ENCODE measurements at regions not wholly inside any gene's neighbourhood (a gene's known extent, or its start where the extent isn't known, plus 50 kb on each side); places are given as distances from the start of the nearest gene placed in this dataset.

DNA sequence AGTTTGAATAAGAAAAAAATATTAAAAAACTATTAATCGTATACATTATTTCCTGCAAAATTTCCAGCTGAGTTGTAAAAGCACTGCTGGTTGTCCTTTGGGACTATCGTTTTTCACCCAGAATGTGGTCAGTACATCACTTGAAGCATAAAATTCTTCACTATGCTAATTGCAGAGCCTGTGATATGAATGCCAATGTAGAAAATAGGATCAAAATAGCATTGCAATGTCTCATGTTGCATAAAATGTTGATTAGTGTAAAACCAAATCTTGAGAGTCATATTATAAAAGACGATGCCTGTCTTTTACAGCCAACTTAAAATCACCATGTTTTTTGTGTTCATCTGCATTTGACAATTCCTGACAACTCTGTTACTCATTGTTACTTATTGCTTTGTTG lies 207.7 kb downstream of the MMUT start:
- POLR2A ChIA-PET: no interaction called here

DNA sequence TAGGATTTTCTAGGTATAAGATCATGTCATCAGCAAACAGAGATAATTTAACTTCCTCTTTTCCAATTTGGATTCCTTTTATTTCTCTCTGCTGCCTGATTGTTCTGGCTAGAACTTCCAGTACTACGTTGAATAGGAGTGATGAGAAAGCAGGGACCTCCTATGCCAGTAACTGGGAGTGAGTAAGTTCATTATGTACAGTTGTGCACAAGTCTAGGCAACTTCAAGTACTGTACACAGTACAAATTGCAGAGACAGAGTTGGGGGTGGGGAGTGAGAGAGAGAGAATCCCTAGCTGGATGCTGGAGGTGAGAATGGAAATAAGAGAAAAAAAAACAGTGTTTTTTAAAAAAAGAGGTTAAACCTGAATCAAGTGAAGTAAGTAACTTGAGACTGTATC lies 210.2 kb downstream of the MMUT start:
- WGBS (ENCODE audit: insufficient coverage): no CpG with 5 or more reads among the region's 1 CpG

More for the DNA sequence above, 207.7 kb downstream of the MMUT start:
- WGBS (ENCODE audit: insufficient coverage): 100% methylated on average over 1 of the region's 3 CpGs
- H3K4me1 ChIP-seq (ENCODE audit: control extremely low read depth in 1 of 4, control insufficient read depth in 4 of 4, insufficient read depth in 4 of 4, low read length in 3 of 4): no peaks in the 10 kb centered on the region
- no peak for DNase-seq
- no peak overlapping the region for H3K27ac ChIP-seq (ENCODE audit: insufficient read depth in 1 of 2, low read depth in 1 of 2, low read length in 2 of 2, poor library complexity in 1 of 2, severe bottlenecking in 2 of 2)
- H3K9me3 ChIP-seq (ENCODE audit: control extremely low read depth in 1 of 5, control insufficient read depth in 4 of 5, insufficient read depth in 2 of 5, low read depth in 1 of 5, low read length in 4 of 5): no peaks in the 10 kb centered on the region
- no peak overlapping the region for H3K4me3 ChIP-seq (ENCODE audit: control insufficient read depth in 1 of 7, extremely low read depth in 1 of 7, insufficient read depth in 4 of 7, low read depth in 2 of 7, low read length in 6 of 7)
- H3K27me3 ChIP-seq (replicated peaks in 2 of 5; ENCODE audit: control insufficient read depth in 4 of 5, insufficient read depth in 5 of 5, low read length in 4 of 5): no peaks in the 10 kb centered on the region
- CTCF ChIA-PET: no interaction called here
- no peaks in the 10 kb centered on the region for H3K36me3 ChIP-seq (ENCODE audit: control insufficient read depth in 4 of 4, insufficient read depth in 4 of 4, low read length in 3 of 4)

DNA sequence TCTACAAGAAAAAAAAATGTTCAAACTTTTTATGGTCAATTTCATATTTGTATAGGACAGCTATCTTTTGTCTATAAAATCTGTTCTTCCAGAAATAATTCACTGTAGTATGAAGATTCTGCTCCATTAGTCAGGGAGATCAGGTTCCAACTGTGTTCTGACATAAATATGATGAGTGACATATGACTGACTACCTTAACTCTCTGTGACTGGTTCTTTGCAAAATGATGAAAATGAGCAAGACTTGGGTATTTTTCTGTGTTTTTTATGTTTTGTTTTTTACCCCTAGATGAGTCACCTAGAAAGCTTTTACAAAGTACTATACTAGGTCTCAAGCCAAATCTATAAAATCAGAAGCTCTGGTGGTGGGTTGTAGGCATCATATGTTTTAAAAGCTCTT lies 229.6 kb downstream of the MMUT start:
- Histone ChIP-seq H3K4me3 (ENCODE audit: control insufficient read depth in 1 of 7, extremely low read depth in 1 of 7, insufficient read depth in 4 of 7, low read depth in 2 of 7, low read length in 6 of 7) (no peak overlapping the region), H3K27ac (ENCODE audit: insufficient read depth in 1 of 2, low read depth in 1 of 2, low read length in 2 of 2, poor library complexity in 1 of 2, severe bottlenecking in 2 of 2) (no peak overlapping the region), H3K4me1 (ENCODE audit: control extremely low read depth in 1 of 4, control insufficient read depth in 4 of 4, insufficient read depth in 4 of 4, low read length in 3 of 4) (no peaks in the 10 kb centered on the region), H3K36me3 (ENCODE audit: control insufficient read depth in 4 of 4, insufficient read depth in 4 of 4, low read length in 3 of 4) (no peaks in the 10 kb centered on the region), H3K9me3 (ENCODE audit: control extremely low read depth in 1 of 5, control insufficient read depth in 4 of 5, insufficient read depth in 2 of 5, low read depth in 1 of 5, low read length in 4 of 5) (peaks cover 0 to 7% (median 0%) of the 10 kb centered on the region in 5 experiments), H3K27me3 (replicated peaks in 2 of 5; ENCODE audit: control insufficient read depth in 4 of 5, insufficient read depth in 5 of 5, low read length in 4 of 5) (no peaks in the 10 kb centered on the region)
- no peak for DNase-seq
- ChIA-PET CTCF (no interaction called here), POLR2A (no interaction called here)

More for the DNA sequence above, 210.2 kb downstream of the MMUT start:
- Histone ChIP-seq H3K9me3 (ENCODE audit: control extremely low read depth in 1 of 5, control insufficient read depth in 4 of 5, insufficient read depth in 2 of 5, low read depth in 1 of 5, low read length in 4 of 5) (no peaks in the 10 kb centered on the region), H3K4me1 (ENCODE audit: control extremely low read depth in 1 of 4, control insufficient read depth in 4 of 4, insufficient read depth in 4 of 4, low read length in 3 of 4) (no peaks in the 10 kb centered on the region), H3K27ac (ENCODE audit: insufficient read depth in 1 of 2, low read depth in 1 of 2, low read length in 2 of 2, poor library complexity in 1 of 2, severe bottlenecking in 2 of 2) (no peak overlapping the region), H3K27me3 (replicated peaks in 2 of 5; ENCODE audit: control insufficient read depth in 4 of 5, insufficient read depth in 5 of 5, low read length in 4 of 5) (no peaks in the 10 kb centered on the region), H3K36me3 (ENCODE audit: control insufficient read depth in 4 of 4, insufficient read depth in 4 of 4, low read length in 3 of 4) (no peaks in the 10 kb centered on the region), H3K4me3 (ENCODE audit: control insufficient read depth in 1 of 7, extremely low read depth in 1 of 7, insufficient read depth in 4 of 7, low read depth in 2 of 7, low read length in 6 of 7) (no peak overlapping the region)
- POLR2A ChIA-PET: no interaction called here
- CTCF ChIA-PET: no interaction called here
- DNase-seq: no peak

DNA sequence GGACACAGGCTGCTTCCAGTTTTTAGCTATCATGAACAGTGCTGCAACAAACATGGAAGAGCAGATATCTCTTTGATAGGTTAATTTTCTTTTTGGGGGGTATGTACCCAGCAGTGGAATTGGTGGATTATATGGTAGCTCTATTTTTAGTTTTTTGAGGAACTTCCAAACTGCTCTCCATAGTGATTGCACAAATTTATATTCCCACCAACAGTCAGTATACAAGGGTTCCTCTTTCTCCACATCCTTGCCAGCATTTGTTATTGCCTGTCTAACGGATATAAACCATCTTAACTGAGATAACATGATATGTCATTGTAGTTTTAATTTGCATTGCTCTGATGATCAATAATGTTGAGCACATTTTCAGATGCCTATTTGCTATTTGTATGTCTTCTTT lies 237.6 kb downstream of the MMUT start:
- Histone ChIP-seq H3K27me3 (replicated peaks in 2 of 5; ENCODE audit: control insufficient read depth in 4 of 5, insufficient read depth in 5 of 5, low read length in 4 of 5) (no peaks in the 10 kb centered on the region), H3K4me1 (ENCODE audit: control extremely low read depth in 1 of 4, control insufficient read depth in 4 of 4, insufficient read depth in 4 of 4, low read length in 3 of 4) (no peaks in the 10 kb centered on the region), H3K36me3 (ENCODE audit: control insufficient read depth in 4 of 4, insufficient read depth in 4 of 4, low read length in 3 of 4) (no peaks in the 10 kb centered on the region), H3K27ac (ENCODE audit: insufficient read depth in 1 of 2, low read depth in 1 of 2, low read length in 2 of 2, poor library complexity in 1 of 2, severe bottlenecking in 2 of 2) (no peak overlapping the region), H3K4me3 (ENCODE audit: control insufficient read depth in 1 of 7, extremely low read depth in 1 of 7, insufficient read depth in 4 of 7, low read depth in 2 of 7, low read length in 6 of 7) (no peak overlapping the region), H3K9me3 (ENCODE audit: control extremely low read depth in 1 of 5, control insufficient read depth in 4 of 5, insufficient read depth in 2 of 5, low read depth in 1 of 5, low read length in 4 of 5) (peaks cover 0 to 2% (median 0%) of the 10 kb centered on the region in 5 experiments)
- ChIA-PET CTCF (no interaction called here), POLR2A (no interaction called here)
- no peak for DNase-seq
- WGBS (ENCODE audit: insufficient coverage): no CpG with 5 or more reads among the region's 1 CpG

DNA sequence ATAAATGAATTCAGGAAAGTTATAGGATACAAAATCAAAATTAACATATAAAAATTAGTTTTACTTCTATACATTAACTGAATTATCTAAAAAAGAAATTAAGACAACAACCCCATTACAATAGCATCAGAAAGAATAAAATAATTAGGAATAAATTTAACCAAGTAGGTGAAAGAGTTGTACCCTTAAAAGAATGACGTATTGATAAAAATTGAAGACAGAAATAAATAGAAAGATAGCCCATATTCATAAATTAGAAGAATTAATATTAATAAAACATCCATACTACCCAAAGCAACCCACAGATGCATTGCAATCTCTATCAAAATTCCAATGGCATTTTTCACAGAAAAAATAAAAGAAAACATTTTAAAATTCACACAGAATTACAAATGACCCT lies 242.8 kb downstream of the MMUT start:
- ChIA-PET CTCF (no interaction called here), POLR2A (no interaction called here)
- Histone ChIP-seq H3K4me3 (ENCODE audit: control insufficient read depth in 1 of 7, extremely low read depth in 1 of 7, insufficient read depth in 4 of 7, low read depth in 2 of 7, low read length in 6 of 7) (no peak overlapping the region), H3K9me3 (ENCODE audit: control extremely low read depth in 1 of 5, control insufficient read depth in 4 of 5, insufficient read depth in 2 of 5, low read depth in 1 of 5, low read length in 4 of 5) (peaks cover 0 to 6% (median 0%) of the 10 kb centered on the region in 5 experiments), H3K36me3 (ENCODE audit: control insufficient read depth in 4 of 4, insufficient read depth in 4 of 4, low read length in 3 of 4) (no peaks in the 10 kb centered on the region), H3K4me1 (ENCODE audit: control extremely low read depth in 1 of 4, control insufficient read depth in 4 of 4, insufficient read depth in 4 of 4, low read length in 3 of 4) (no peaks in the 10 kb centered on the region), H3K27ac (ENCODE audit: insufficient read depth in 1 of 2, low read depth in 1 of 2, low read length in 2 of 2, poor library complexity in 1 of 2, severe bottlenecking in 2 of 2) (no peak overlapping the region), H3K27me3 (replicated peaks in 2 of 5; ENCODE audit: control insufficient read depth in 4 of 5, insufficient read depth in 5 of 5, low read length in 4 of 5) (no peaks in the 10 kb centered on the region)
- no CpG with 5 or more reads among the region's 1 CpG for WGBS (ENCODE audit: insufficient coverage)
- DNase-seq: no peak

DNA sequence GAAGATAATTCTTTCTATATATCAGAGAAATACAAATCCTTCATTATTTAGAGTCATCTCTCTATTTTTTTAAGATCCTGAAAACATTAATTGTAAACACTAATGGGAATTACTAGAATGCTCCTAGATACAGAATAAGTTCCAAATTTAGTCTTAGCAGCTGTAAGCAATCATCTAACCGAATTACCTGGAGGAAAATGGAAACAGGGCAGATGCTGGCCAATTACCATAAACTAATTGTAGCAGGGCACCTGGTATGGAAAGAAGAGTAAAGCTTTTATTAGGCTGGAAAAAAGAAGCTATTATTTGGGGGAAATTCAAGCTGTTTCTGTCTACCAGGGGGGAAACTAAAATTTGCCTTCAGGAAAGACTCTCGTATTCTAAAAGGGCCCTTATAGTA lies 257.5 kb downstream of the MMUT start:
- H3K27ac ChIP-seq (ENCODE audit: insufficient read depth in 1 of 2, low read depth in 1 of 2, low read length in 2 of 2, poor library complexity in 1 of 2, severe bottlenecking in 2 of 2): no peak overlapping the region
- H3K9me3 ChIP-seq (ENCODE audit: control extremely low read depth in 1 of 5, control insufficient read depth in 4 of 5, insufficient read depth in 2 of 5, low read depth in 1 of 5, low read length in 4 of 5): peaks cover 0 to 4% (median 0%) of the 10 kb centered on the region in 5 experiments
- H3K36me3 ChIP-seq (ENCODE audit: control insufficient read depth in 4 of 4, insufficient read depth in 4 of 4, low read length in 3 of 4): no peaks in the 10 kb centered on the region
- H3K4me3 ChIP-seq (ENCODE audit: control insufficient read depth in 1 of 7, extremely low read depth in 1 of 7, insufficient read depth in 4 of 7, low read depth in 2 of 7, low read length in 6 of 7): no peak overlapping the region
- no CpG with 5 or more reads among the region's 2 CpGs for WGBS (ENCODE audit: insufficient coverage)
- no peaks in the 10 kb centered on the region for H3K4me1 ChIP-seq (ENCODE audit: control extremely low read depth in 1 of 4, control insufficient read depth in 4 of 4, insufficient read depth in 4 of 4, low read length in 3 of 4)
- ChIA-PET CTCF (no interaction called here), POLR2A (no interaction called here)
- no peaks in the 10 kb centered on the region for H3K27me3 ChIP-seq (replicated peaks in 2 of 5; ENCODE audit: control insufficient read depth in 4 of 5, insufficient read depth in 5 of 5, low read length in 4 of 5)
- DNase-seq: no peak

DNA sequence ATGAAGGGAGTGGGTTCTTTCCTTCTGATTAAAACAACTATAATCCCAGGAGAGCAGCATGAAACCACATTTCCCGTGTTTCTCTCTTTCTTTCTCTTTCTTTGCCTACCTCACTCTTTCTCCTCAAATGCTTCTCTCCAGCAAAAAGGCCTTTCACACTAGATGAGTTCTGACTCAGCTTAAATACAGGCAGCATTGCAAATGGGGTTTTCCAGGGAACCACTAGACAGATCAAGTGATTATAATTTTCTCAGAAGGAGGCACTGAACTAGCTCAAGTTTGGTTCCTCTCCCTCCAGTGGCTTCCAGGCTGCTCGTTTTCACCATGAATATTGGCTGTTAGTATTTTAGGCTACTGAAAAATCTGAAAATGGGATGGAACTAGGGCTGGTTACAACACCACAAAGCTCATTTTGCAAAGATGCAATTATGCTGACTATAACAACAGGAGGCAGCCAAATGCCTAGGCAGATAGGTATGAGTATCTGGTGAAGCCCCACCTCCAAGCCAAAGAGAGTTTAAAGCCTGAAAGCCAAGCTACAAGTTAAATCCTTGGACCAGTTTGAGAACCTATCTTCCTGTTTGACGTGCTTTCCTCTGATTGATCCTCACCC lies 260.0 kb downstream of the MMUT start:
- Histone ChIP-seq H3K27me3 (replicated peaks in 2 of 5; ENCODE audit: control insufficient read depth in 4 of 5, insufficient read depth in 5 of 5, low read length in 4 of 5) (no peaks in the 10 kb centered on the region), H3K4me3 (ENCODE audit: control insufficient read depth in 1 of 7, extremely low read depth in 1 of 7, insufficient read depth in 4 of 7, low read depth in 2 of 7, low read length in 6 of 7) (no peak overlapping the region), H3K9me3 (ENCODE audit: control extremely low read depth in 1 of 5, control insufficient read depth in 4 of 5, insufficient read depth in 2 of 5, low read depth in 1 of 5, low read length in 4 of 5) (peaks cover 0 to 4% (median 0%) of the 10 kb centered on the region in 5 experiments), H3K4me1 (ENCODE audit: control extremely low read depth in 1 of 4, control insufficient read depth in 4 of 4, insufficient read depth in 4 of 4, low read length in 3 of 4) (no peaks in the 10 kb centered on the region), H3K27ac (ENCODE audit: insufficient read depth in 1 of 2, low read depth in 1 of 2, low read length in 2 of 2, poor library complexity in 1 of 2, severe bottlenecking in 2 of 2) (no peak overlapping the region), H3K36me3 (ENCODE audit: control insufficient read depth in 4 of 4, insufficient read depth in 4 of 4, low read length in 3 of 4) (no peaks in the 10 kb centered on the region)
- no peak for DNase-seq
- 88% methylated on average over 2 of the region's 3 CpGs for whole genome bisulfite sequencing (ENCODE audit: insufficient coverage)
- ChIA-PET POLR2A (no interaction called here), CTCF (interaction anchor here (1.3 kb wide), 1 partner anchor 9 kb away, joined by 3 read pairs; no protein-coding TSS in a partner anchor)
